ENCODE measurements at regions not wholly inside any gene's neighbourhood (a gene's known extent, or its start where the extent isn't known, plus 50 kb on each side); places are given as distances from the start of the nearest gene placed in this dataset.

GRCh38 chr2:71851094-71851750 is 296.4 kb downstream of the CYP26B1 start:
- no peak for TF ChIP-seq CTCF (IDR thresholded peaks at IDR 0.05)
- TF ChIP-seq POLR2AphosphoS5 (IDR thresholded peaks at IDR 0.05) = no peak
- no peak for TF ChIP-seq EP300 (IDR thresholded peaks at IDR 0.05)

Measured in stomach (tissue), 4 donors.